Nephron (organoid): ENCODE measurements at regions not wholly inside any gene's neighbourhood (a gene's known extent, or its start where the extent isn't known, plus 50 kb on each side); places are given as distances from the start of the nearest gene placed in this dataset.
"Not testable (repeated sequence)": the region's sequence is repeated elsewhere in the genome, so short reads cannot be mapped to it uniquely, and the experiment has no call there.

ENCODE experiments used
- H3K27ac Mint-ChIP-seq, 3 experiments: 2 replicates each; pipeline ENCODE4 v1.8.0; 2020; ENCODE audit warnings: mixed read lengths in 3 of 3, mild to moderate bottlenecking in 2 of 3, moderate library complexity in 1 of 3
- H3K27me3 Mint-ChIP-seq: 2 replicates; pipeline ENCODE4 v1.8.0; 2021; ENCODE audit warnings: low read depth, mild to moderate bottlenecking, moderate library complexity, mixed read lengths
- H3K36me3 Mint-ChIP-seq: 2 replicates; pipeline ENCODE4 v1.8.0; 2020; ENCODE audit warnings: low read depth, mixed read lengths
- H3K4me1 Mint-ChIP-seq: 2 replicates; pipeline ENCODE4 v1.8.0; 2020; ENCODE audit warnings: mixed read lengths
- H3K4me3 Mint-ChIP-seq, 3 experiments: 2 replicates each; pipeline ENCODE4 v1.8.0; 2020; ENCODE audit warnings: mild to moderate bottlenecking in 3 of 3, mixed read lengths in 3 of 3, moderate library complexity in 2 of 3
- H3K9me3 Mint-ChIP-seq: 2 replicates; pipeline ENCODE4 v1.8.0; 2020; ENCODE audit warnings: mixed read lengths
- TF ChIP-seq, protein P1 (sequence below), 3 experiments: fragments of 200-600 bp; sonication (generic); IDR thresholded peaks; one replicate each; pipeline ENCODE4 v1.5.0; 2021; ENCODE audit warnings: antibody characterized with exemption in 3 of 3; ENCODE audit not compliant: unreplicated experiment in 3 of 3

DNA sequence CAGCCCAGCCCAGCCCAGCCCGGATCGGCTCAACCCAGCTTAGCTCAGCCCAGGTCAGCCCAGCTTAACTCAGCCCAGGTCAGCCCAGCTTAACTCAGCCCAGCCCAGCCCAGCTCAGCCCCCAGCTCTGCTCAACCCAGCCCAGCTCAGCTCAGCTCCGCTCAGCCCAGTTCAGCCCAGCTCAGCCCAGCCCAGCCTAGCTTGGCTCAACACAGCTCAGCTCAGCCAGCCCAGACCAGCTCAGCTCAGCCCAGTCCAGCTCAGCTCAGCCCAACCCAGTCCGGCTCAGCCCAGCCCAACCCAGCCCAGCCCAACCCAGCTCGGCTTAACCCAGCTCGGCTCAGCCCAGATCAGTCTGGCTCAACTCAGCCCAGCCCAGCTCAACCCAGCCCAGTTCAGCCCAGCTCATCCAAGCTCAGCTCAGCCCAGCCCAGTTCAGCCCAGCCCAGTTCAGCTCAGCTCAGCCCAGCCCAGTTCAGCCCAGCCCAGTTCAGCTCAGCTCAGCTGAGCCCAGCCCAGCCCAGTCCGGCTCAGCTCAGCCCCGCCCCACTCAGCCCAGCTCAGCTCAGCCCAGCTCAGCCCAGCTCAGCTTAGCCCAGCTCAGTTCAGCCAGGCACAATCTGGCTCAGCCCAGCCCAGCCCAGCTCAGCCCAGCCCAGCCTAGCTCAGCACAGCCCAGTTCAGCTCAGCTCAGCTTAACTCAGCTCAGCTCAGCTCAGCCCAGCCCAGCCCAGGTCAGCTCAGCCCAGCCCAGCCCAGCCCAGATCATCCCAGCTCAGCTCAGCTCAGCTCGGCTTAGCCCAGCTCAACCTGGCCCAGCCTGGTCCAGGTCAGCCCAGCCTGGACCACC lies 331.7 kb downstream of the TMEM121 start:
- TF ChIP-seq, protein P1, sequence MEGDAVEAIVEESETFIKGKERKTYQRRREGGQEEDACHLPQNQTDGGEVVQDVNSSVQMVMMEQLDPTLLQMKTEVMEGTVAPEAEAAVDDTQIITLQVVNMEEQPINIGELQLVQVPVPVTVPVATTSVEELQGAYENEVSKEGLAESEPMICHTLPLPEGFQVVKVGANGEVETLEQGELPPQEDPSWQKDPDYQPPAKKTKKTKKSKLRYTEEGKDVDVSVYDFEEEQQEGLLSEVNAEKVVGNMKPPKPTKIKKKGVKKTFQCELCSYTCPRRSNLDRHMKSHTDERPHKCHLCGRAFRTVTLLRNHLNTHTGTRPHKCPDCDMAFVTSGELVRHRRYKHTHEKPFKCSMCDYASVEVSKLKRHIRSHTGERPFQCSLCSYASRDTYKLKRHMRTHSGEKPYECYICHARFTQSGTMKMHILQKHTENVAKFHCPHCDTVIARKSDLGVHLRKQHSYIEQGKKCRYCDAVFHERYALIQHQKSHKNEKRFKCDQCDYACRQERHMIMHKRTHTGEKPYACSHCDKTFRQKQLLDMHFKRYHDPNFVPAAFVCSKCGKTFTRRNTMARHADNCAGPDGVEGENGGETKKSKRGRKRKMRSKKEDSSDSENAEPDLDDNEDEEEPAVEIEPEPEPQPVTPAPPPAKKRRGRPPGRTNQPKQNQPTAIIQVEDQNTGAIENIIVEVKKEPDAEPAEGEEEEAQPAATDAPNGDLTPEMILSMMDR (IDR thresholded peaks at IDR 0.05; ENCODE audit: unreplicated experiment in 3 of 3): no peak
- peaks cover 50% of the 10 kb centered on the region for H3K9me3 Mint-ChIP-seq
- no peak overlapping the region for H3K27ac Mint-ChIP-seq
- no peaks in the 10 kb centered on the region for H3K27me3 Mint-ChIP-seq
- H3K4me3 Mint-ChIP-seq: no peak overlapping the region
- no peaks in the 10 kb centered on the region for H3K4me1 Mint-ChIP-seq
- peaks cover 5% of the 10 kb centered on the region for H3K36me3 Mint-ChIP-seq

DNA sequence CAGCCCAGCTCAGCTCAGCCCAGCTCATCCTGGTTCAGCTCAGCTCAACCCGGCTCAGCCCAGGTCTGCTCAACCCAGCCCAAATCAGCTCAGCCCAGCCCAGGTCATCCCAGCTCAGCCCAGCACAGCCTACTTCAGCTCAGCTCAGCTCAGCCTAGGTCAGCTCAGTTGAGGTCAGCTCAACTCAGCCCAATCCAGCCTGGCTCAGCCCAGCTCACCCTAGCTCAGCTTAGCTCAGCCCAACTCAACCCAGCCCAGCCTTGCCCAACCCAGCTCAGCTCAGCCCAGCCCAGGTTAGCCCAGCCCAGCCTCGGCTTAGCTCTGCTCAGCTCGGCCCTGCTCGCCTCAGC lies 332.3 kb downstream of the TMEM121 start:
- Mint-ChIP-seq H3K9me3 (peaks cover 48% of the 10 kb centered on the region), H3K4me1 (no peaks in the 10 kb centered on the region), H3K4me3 (no peak overlapping the region), H3K36me3 (peaks cover 1% of the 10 kb centered on the region), H3K27me3 (no peaks in the 10 kb centered on the region), H3K27ac (no peak overlapping the region)
- TF ChIP-seq, protein P1 (IDR thresholded peaks at IDR 0.05; ENCODE audit: unreplicated experiment in 3 of 3): no peak

DNA sequence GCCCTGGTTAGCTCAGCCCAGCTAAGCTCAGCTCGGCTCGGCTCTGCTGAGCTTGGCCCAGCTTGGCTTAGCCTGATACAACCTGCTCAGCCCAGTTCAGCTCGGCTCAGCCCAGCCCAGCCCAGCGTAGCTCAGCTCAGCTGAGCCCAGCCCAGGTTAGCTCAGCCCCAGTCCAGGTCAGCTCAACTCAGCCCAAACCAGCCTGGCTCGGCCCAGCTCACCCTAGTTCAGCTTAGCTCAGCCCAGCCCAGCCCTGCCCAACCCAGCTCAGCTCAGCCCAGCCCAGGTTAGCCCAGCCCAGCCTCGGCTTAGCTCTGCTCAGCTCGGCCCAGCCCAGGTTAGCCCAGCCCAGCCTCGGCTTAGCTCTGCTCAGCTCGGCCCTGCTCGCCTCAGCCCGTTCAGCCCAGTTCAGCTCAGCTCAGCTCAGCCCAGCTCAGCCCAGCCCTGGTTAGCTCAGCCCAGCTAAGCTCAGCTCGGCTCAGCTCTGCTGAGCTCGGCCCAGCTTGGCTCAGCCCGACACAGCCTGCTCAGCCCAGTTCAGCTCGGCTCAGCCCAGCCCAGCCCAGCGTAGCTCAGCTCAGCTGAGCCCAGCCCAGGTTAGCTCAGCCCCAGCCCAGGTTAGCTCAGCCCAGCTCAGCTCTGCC lies 332.8 kb downstream of the TMEM121 start:
- H3K4me3 Mint-ChIP-seq, H3K27me3 Mint-ChIP-seq, H3K4me1 Mint-ChIP-seq, H3K27ac Mint-ChIP-seq, H3K36me3 Mint-ChIP-seq: not testable (repeated sequence)
- peaks cover 49% of the 10 kb centered on the region for H3K9me3 Mint-ChIP-seq

DNA sequence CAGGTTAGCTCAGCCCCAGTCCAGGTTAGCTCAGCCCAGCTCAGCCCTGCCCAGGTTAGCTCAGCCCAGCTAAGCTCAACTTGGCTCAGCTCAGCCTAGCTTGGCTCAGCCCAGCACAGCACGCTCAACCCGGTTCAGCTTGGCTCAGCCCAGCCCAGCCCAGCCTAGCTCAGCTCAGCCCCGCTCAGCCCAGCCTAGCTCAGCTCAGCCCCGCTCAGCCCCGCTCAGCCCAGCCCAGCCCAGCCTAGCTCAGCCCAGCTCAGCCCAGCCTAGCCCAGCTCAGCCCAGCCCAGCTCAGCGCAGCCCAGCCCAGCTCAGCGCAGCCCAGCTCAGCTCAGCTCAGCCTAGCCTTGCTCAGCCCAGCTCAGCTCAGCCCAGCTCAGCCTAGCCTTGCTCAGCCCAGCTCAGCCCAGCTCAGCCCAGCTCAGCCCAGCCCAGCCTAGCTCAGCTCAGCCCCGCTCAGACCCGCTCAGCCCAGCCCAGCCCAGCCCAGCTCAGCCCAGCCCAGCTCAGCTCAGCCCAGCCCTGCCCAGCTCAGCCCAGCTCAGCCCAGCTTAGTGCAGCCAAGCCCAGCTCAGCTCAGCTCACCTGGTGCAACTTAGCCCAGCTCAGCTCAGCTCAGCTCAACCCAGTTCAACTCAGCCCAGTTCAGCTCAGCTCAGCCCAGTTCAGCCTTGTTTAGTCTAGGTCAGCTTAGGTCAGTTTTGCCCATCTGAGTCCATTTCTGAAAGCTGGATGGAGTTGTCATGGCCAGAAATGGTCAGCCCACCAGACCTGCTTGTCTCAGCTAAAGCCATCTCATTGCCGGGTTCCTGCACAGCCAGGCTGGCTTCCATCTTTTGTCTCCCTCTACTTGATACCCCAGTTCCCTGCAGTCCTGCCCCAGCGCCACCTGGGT lies 333.6 kb downstream of the TMEM121 start:
- TF ChIP-seq, protein P1 (IDR thresholded peaks at IDR 0.05; ENCODE audit: unreplicated experiment in 3 of 3): no peak
- no peak overlapping the region for H3K27ac Mint-ChIP-seq
- no peak overlapping the region for H3K4me3 Mint-ChIP-seq
- no peaks in the 10 kb centered on the region for H3K36me3 Mint-ChIP-seq
- no peaks in the 10 kb centered on the region for H3K4me1 Mint-ChIP-seq
- no peaks in the 10 kb centered on the region for H3K27me3 Mint-ChIP-seq
- H3K9me3 Mint-ChIP-seq: peaks cover 49% of the 10 kb centered on the region

DNA sequence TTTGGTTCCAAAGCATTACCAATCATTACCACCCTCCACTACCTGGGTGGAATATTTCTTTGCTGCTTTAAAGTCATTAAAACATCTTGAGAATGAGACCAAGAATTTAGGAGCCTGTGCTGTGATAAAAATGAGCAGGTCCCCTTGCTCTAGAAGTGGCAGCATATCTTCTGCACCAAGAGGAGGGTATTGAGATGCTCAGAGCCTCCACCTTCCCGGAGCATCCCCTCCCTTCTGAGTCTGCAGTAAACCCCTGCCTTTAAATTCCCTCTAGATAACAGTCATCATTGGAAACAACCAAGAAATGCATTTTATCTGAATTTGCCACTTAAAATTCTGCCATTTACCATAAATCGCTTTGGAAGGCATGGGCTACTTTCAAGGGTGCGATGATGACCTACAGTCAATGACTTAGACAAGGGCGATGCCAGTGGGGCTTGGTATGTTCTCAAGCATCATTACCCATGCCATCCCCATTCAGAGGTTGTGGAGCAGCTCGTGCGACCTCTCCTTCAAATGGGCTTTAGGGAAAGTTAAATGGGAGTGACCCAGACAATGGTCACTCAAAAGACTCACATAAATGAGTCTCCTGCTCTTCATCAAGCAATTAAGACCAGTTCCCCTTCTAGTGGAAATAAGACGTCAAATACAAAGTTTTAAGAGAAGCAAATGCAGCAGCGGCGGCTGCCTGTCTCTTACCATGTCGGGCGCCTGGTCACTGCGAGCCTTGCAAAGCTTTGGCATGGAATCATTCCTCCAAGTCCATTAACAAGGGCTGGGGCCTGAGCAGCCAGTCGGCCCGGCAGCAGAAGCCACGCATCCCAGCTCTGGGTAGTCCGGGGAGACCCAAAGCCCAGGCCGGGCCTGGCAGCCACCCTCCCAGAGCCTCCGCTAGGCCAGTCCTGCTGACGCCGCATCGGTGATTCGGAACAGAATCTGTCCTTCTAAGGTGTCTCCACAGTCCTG lies 334.5 kb downstream of the TMEM121 start:
- H3K27me3 Mint-ChIP-seq: no peaks in the 10 kb centered on the region
- H3K4me1 Mint-ChIP-seq: no peaks in the 10 kb centered on the region
- H3K36me3 Mint-ChIP-seq: no peaks in the 10 kb centered on the region
- no peak overlapping the region for H3K27ac Mint-ChIP-seq
- no peak overlapping the region for H3K4me3 Mint-ChIP-seq
- peaks cover 45% of the 10 kb centered on the region for H3K9me3 Mint-ChIP-seq
- TF ChIP-seq, protein P1 (IDR thresholded peaks at IDR 0.05; ENCODE audit: unreplicated experiment in 3 of 3): no peak
